ENCODE measurements at regions not wholly inside any gene's neighbourhood (a gene's known extent, or its start where the extent isn't known, plus 50 kb on each side); places are given as distances from the start of the nearest gene placed in this dataset.

DNA sequence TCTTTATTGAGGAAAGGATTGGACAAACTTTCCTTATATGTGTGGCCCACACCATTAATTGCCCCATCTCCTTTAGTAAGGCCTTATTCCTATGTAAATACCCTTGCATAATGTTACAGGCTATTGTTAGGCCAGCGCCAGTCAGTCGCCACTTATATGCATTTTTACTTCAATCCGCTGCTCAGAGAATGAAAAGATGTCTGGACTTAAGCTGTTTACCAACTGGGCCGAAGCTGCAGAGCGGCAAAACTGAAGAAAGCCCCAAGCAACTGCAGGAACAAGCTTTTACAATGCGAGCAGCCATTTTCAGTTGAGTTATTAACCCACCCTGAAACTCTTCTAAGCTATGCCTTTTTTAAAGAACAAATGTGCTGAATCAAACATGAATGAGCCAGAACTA, 92.1 kb upstream of the OTX2 start:
- no peak for DNase-seq

GRCh38 chr14:56900726-56901125, 90.4 kb upstream of the OTX2 start:
- no peak for DNase-seq

DNA sequence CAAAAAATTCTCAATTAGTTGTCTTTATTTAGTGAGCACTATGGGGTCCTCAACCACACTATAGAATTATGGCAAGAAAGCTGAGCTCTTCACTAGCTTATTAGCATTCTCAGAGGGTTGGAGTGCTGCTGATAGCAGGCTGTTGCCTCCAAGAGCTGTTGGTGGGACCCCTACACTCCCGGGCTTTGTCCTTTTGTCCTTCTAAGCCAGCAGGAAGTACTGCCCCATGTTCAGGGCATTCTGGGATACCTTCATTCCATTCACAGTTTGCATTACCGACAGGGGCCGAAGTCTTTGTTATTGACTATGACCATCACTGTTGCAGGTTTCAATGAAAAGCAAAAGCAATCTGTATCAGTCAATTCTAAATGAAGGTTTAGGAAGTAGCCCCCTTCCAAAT, 89.5 kb upstream of the OTX2 start:
- no peak for DNase-seq

- DNase-seq, result no peak
Measured at GRCh38 chr14:56896922-56897321, 86.6 kb upstream of the OTX2 start.

DNA sequence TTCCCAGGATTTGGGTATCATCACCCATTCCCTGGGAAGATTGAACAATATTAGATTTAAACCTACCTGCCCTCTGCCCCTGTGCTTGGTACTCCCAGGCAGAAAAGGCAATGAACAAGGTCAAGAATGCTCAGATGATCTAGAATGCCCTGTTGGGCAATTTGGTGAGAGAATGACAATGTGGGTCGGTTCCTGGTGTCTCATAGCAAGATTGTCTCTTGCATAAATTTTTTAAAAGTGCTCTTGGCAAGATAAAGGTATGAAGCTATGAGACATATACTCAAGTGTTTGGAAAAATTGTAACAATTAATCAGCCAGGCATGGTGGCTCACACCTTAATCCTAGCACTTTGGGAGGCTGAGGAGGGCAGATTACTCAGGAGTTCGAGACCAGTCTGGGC, 86.0 kb upstream of the OTX2 start:
- no peak for DNase-seq

DNA sequence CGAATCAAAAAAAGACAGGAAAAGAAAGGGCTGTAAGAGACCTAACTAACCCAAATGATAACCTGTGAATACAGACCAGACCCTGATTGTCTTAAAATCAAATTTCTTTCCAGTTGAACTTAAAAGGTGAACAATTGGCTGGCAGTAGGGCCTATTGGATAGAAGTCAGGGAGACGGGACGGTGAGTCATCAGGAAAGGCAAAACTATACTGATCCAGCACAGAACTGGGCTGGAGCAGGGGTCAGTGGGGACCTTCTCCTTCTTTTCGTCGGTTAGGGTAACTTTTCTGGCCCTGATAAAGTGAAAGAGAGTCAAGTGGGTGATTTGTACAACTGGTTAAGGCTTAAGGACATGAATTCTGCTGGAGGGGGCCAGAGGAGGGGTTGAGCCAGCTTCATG, 84.9 kb upstream of the OTX2 start:
- DNase-seq, result no peak

- no peak for DNase-seq
Measured at GRCh38 chr14:56894591-56894991, 84.3 kb upstream of the OTX2 start.

DNA sequence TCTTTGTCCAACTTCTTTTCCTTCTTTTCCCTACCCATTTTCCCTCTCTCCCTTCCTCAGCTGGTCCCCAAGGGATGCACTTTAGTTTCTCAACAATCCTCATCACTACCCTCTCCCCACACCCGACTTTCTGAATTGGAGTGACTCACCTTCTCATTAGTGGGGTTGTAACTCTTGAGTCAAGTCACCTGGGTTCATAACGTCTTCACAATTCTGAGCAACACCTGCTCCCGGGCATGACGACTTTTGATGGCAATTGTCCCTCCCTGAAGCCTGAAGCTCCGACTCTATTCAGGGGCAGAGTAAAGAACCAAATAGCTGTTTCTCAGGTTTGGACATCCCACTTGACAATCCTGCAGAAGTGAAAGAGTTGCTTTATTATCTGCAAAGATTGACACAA, 82.7 kb upstream of the OTX2 start:
- DNase-seq, result no peak

GRCh38 chr14:56891226-56891625, 80.9 kb upstream of the OTX2 start:
- DNase-seq, result no peak

DNA sequence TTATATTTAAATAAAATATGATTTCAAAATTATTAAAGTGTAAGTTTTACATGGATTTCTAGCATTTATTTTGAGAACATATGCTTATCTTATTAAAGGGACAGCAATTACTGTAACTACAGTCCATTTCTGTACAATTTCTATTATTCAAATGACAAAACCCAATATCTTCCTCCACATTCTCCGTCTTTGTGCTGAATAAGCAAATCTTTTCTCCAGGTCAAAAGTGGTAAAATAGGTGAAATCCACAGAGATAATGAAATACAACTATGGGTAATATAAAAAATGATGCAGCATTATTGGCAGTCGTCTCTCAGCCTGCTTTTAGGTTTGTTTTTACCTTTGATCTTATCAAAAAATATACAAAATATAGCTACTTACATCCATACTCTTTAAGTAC, 79.4 kb upstream of the OTX2 start:
- DNase-seq, result no peak

DNA sequence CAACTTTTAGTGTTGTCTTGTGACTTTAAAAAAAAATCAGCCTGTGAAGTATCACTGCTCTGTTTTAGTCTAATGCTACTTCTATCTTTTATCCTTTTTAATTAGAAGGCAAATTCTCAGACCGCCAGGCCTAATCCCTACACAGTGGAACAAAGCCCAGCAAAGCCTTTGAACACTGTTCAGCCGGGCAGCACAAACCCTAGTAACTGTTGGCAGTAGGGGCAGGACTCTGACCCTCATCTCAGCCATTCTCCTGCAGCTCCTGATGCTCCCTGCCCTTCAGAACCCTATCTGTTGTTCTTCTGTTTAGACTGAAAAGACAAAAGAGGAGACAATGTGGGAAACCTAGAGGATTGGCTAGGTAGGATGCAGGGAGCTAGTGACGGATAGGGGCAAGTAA, 78.0 kb upstream of the OTX2 start:
- no peak for DNase-seq

GRCh38 chr14:56887216-56887615, 76.9 kb upstream of the OTX2 start:
- DNase-seq, result no peak

GRCh38 chr14:56886471-56887062, 76.3 kb upstream of the OTX2 start:
- DNase-seq, result no peak

DNA sequence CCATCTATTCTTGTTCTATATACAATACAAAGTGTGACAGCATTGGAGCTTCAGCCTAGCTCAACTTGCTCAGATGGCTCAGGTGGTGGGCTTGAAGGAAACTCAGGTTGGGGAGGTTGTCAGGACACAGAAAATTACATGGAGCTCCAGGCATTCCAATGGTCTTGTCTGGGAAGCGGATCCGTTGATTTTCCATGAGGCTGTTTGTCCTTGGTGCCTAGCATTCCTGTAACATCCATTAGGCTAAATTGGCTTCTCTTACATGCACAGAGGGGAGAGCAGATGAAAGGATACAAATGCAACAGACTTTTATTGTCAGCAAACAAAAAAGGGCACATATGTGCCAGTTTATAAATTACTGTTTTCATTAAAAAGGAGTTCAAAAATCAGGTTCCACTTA, 75.5 kb upstream of the OTX2 start:
- DNase-seq, result no peak

DNA sequence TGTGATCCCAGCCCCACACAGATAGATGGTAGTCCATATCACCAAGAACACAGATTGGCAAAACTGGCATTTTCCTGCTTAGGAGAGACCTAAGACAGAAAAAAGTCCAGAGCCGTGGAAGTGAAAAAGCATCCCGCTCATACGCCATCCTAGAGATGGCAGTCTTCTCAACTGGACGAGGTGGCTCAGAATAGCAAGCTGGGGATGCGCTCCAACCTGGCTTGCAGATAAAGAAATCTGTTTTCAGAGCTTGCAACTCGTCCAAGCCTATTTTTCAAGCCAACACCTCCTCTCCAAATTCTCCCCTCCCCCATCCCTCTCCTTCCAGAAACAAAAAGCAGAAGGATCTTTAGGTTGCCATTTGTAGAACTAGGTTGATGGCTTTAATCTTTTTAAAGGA, 74.3 kb upstream of the OTX2 start:
- no peak for DNase-seq

GRCh38 chr14:56881181-56881580, 70.9 kb upstream of the OTX2 start:
- DNase-seq, result no peak

DNA sequence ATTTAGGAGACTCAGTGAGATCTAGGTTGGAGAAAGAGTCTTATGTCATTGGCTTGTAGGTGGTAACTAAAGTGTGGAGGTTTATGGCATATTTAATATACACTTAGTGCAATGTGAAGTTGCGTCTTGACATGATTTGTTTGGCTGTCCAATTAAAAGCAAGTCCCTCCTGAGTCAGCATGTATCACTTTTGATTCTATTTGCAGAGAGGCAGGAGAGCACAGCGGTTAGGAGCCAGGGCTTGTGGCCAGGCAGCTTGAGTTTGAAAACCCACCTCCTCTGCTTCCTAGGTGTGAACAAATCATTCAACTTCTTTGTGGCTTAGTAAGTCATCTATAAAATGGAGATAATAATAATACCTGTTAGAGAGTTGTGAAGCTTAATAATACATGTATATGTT, 68.5 kb upstream of the OTX2 start:
- DNase-seq, result no peak

DNA sequence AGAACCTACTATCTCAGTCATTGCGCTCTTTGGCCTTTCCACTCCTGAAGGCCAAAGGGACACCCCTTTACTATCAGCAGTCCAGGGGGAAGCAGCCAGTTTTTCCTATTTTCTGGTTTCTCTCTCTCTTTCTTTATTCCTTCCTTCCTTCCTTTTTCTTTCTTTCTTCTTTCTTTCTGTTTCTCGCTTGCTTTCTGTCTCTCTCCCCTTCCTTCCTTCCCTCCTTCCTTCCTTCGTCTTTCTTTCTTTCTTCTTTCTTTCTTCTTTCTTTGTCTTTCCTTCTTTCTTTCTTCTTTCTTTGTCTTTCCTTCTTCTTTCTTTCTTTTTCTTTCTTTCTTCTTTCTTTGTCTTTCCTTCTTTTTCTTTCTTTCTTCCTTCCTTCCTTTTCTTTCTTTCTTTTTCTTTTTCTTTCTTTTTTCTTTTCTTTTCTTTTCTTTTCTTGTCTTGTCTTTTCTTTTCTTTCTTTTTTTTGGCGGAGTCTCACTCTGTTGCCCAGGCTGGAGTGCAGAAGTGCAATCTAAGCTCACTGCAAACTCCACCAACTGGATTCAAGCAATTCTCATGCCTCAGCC, 64.9 kb upstream of the OTX2 start:
- no peak for DNase-seq

- DNase-seq, result no peak
Measured at GRCh38 chr14:56874375-56874774, 64.1 kb upstream of the OTX2 start.

DNA sequence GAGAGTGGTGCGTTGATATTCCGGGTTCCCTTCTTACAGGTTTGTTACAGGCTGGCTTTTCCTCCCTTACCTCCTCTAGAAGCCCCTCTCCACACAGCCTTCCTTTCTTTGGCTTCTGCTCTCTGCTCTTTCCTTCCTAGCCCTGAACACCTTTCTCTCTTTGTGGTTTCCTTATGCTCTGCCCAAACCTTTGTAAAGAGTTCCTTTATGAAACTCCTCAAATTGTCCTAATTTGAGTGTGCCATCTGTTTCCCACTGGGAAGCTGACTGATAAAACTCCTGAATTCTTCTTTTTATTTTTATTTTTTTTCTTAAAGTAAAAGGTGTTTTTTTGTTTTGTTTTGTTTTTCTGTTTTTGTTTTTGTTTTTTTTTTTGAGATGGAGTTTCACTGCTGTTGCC, 60.1 kb upstream of the OTX2 start:
- no peak for DNase-seq

GRCh38 chr14:56868660-56869059, 58.4 kb upstream of the OTX2 start:
- DNase-seq, result no peak

DNA sequence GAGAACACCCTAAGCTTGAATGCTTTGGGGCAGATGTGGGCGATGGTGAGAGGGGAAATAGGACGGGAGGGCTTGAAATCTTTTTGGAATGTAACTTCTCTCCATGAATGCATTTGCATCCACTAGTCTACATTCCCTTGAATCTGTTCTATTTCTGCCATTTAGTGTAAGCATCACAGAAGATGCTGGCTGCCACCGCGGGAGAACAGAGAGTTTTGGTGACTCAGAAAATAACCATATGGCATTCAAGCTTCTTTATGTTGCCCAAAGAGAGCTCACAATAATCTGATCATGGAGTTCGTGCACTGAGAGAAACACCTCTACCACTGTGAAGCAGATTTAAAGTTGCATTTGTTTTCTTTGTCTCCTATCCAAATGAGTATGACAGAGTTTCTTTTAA, 52.6 kb upstream of the OTX2 start:
- no peak for DNase-seq

DNA sequence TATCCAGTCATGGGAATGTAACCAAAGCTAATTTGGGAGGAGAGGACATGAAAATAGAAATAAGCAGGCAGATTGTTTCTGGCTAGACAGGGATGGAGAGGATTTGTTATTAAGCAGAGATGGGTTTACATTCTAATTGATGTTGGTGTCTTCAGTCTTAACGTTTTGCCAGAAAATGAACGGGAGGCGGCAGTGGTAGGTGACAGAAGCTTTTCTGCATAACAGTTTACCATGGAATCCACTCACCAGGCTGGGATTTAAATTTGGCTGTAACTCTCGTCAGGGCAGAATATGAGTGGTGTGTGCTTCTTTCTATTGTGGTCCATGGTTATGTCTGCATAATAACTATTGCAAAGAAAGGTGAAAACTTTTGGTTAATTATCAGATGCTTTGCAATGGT, 50.2 kb upstream of the OTX2 start:
- DNase-seq, result no peak
